Gastroesophageal sphincter (tissue), 3 donors: ENCODE measurements at regions not wholly inside any gene's neighbourhood (a gene's known extent, or its start where the extent isn't known, plus 50 kb on each side); places are given as distances from the start of the nearest gene placed in this dataset.
"Not testable (repeated sequence)": the region's sequence is repeated elsewhere in the genome, so short reads cannot be mapped to it uniquely, and the experiment has no call there.

Experiments used
- EP300 ChIP-seq: sonication (generic); formaldehyde crosslinking; IDR thresholded peaks from one replicate; pipeline ENCODE4 v1.6.1; 2017; ENCODE audit warnings: antibody characterized with exemption, mild to moderate bottlenecking
- TF ChIP-seq, protein P1 (sequence below), 4 experiments: fragments of 200-600 bp in 2 of 4; fragments of 450-650 bp in 2 of 4; sonication (generic) in 1 of 4; IDR thresholded peaks; one replicate each; pipeline ENCODE4 v1.5.1; 2017 to 2019; ENCODE audit warnings: antibody characterized with exemption in 4 of 4, mild to moderate bottlenecking in 2 of 4, moderate library complexity in 2 of 4

- not testable (repeated sequence) for TF ChIP-seq EP300
- TF ChIP-seq, protein P1, sequence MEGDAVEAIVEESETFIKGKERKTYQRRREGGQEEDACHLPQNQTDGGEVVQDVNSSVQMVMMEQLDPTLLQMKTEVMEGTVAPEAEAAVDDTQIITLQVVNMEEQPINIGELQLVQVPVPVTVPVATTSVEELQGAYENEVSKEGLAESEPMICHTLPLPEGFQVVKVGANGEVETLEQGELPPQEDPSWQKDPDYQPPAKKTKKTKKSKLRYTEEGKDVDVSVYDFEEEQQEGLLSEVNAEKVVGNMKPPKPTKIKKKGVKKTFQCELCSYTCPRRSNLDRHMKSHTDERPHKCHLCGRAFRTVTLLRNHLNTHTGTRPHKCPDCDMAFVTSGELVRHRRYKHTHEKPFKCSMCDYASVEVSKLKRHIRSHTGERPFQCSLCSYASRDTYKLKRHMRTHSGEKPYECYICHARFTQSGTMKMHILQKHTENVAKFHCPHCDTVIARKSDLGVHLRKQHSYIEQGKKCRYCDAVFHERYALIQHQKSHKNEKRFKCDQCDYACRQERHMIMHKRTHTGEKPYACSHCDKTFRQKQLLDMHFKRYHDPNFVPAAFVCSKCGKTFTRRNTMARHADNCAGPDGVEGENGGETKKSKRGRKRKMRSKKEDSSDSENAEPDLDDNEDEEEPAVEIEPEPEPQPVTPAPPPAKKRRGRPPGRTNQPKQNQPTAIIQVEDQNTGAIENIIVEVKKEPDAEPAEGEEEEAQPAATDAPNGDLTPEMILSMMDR (IDR thresholded peaks at IDR 0.05): not testable (repeated sequence)
Measured at GRCh38 chr1:845641-846040, 78.1 kb upstream of the SAMD11 start.
